Occipital lobe (tissue), 1 donor: ENCODE measurements at regions not wholly inside any gene's neighbourhood (a gene's known extent, or its start where the extent isn't known, plus 50 kb on each side); places are given as distances from the start of the nearest gene placed in this dataset.
"Not testable (repeated sequence)": the region's sequence is repeated elsewhere in the genome, so short reads cannot be mapped to it uniquely, and the experiment has no call there.

ENCODE experiments used
- DNase-seq: peaks from one replicate; lab custom pipeline; 2025; lab: John Stamatoyannopoulos, UW

DNA sequence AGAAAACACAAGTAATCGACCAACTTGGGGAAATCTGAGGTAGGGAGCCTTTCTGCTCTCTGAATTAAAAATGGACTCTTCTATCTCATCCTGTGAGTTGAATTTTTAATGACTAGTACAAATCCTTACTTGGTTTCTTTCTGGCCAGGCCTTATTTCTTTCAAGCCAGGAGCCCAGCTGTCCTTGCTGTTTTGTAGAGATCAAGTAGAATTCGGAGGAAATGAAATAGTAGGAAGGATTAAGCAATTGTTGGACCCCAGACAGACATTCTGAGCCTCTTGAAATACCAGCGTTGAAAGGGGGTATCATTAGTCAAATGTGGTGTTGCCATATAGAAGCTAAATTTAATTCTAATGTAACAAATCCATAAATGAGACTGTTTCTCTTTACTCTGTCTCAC, 53.7 kb upstream of the SMIM15 start:
- no peak for DNase-seq

DNA sequence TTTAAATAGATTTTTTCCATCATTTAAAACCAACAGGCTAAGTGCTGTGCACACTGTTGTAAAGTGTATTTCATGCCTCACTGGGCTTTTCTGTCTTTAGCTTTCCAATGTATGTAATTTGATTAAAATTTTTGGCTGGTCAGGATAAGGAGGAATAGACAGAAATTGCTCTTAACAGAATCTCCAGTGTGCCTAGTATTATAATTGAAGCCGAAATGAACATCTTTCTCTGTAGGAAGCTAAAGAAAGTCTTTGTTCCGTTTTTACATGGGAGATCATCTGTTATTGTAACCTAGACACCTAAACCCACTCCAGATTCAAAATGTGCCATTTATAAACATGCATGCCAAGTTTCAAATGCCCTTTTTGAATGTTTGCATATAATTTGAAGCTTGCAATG, 54.5 kb upstream of the SMIM15 start:
- DNase-seq, result no peak

DNA sequence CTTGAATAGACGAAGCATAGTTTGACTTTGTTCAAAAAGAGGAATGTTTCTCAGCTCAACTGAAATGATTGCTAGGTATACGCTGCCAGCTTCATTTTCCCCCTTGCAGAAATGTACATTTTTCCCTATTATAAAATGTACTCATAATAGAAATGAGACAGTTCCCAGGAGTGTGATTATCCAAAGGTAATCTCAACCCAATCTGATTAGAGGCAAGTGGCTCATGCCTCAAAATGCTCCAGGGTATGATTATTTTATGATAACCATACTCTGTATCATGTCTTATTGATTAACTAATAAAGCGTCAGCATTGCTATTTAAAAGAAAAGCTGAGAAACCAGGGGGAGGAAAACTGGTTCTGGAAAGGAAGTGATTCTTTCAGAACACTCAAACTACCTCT, 54.9 kb upstream of the SMIM15 start:
- no peak for DNase-seq

DNA sequence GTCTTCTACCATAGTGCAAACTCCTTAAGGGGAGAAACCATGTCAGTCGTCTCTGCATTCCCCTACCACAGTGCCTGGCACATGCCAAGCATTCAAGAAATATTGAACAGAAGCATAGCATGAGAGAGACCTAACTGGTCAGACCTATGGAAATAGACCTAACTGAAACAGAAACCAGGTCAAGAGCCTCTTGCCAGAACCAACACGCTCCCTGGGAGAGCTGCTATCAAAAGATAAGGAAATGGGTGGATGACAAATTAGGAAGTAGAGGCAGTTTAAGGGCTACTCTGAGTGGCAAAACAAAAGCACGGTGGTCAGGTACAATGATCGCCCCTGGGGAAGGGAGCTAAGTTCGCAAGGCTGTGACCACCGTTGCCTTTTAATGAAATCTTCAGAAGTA, 66.0 kb upstream of the SMIM15 start:
- DNase-seq, result no peak

DNA sequence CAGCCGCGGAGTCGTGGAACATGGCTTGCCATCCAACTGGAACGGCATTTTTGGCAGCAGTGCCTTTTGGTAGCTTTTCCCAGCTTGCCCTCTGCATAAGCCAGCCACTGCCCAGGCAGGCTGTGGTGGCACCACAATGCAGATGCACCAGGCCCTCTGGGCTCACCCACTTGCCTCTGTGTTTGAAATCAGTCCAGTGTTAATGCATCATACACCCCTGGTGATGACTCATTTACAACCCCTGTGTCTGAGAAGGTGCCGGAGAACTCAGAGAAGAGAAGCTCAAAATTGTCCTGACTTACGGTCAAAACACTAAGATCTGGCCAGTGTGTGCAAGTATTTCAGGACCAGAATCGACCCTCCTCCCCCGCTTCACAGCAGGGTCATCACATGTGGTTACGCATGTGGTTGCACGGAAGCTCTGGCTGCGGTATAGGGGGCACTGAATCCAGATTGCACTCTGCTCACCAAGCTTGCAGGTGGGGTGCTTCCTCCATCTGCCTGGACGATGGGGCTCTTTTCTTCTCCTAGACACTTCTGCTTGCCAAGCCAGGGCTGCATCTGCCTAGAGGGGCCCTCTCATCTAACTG, 66.5 kb upstream of the SMIM15 start:
- no peak for DNase-seq

DNA sequence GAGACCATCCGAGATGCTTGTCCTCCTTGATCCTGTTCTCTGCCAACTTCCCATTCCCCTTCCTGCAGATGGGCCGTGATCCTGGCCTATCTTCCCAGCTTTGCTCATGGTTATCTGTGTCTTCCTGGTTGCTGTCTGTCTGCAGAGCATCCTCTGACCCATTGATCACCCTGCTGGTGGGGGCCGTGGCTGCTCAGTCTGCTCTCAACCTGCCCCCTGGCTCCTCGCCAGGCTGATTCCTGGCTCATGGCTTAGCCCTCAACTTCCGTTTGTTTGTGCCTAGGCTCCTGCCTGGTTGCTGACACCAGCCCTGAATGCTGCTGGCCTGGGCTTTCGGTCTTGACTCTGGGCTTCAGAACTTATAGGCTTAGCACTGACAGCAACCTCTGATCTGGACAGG, 67.1 kb upstream of the SMIM15 start:
- DNase-seq, result no peak

DNA sequence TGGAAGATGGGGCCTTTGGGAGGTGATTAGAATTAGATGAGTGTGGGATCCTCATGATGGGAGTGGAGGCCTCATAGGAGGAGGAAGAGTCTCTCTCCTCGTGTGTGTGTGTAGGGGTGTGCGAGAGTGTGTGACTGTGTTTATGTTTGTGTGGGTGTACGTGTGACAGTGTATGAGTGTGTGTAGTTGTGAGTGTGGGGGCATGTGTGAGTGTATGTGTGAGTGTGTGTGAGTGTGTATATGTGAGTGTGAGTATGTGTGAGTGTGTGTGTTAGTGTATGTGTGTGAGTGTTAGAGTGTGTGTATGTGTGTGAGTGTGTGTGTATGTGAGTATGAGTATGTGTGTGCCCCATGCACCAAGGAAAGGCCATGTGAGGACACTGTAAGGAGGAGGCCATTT, 68.2 kb upstream of the SMIM15 start:
- DNase-seq, result no peak

DNA sequence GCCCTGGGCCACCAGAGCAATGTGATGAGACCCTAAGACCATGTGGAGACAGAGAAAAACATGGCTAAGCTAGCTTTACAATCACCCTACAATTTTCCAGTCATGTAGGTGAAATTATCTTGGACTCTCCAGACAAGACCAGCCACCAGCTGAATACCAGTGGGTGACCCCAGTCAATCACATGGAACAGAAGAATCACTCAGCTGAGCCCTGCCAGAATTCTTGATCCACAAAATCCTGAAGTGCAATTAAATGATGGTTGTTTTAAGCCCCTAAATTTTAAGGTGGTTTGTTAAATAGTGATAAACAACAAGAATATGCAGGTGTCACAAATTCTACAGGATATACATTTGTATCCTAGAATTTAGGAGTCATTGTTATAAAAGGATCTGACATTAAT, 69.5 kb upstream of the SMIM15 start:
- no peak for DNase-seq

DNA sequence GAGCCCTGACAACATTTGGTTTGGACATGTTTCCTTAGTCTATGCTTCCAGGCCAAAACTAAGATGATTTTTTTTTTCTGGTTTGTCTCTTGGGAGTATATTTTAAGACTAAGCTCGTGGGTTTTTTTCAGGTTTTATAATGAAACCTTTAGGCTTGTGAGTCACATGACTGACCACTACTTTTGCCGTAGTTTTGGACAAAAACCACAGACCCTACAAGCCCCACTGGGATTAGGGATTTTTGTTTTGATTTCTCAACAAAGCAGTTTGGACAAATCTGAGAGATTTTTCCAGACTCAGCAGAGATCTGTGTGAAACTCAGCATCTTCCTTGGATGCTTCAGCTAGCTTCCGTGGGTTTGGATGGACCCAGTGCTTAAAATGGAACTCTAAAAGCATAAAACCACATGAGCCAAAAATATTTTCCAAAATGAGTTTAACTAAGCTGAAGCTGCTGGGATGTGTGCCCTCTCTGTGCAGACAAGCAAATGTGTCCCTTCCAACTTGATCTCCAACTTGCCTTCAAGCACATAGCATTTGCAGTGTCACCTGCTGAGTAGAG, 70.3 kb upstream of the SMIM15 start:
- no peak for DNase-seq

DNA sequence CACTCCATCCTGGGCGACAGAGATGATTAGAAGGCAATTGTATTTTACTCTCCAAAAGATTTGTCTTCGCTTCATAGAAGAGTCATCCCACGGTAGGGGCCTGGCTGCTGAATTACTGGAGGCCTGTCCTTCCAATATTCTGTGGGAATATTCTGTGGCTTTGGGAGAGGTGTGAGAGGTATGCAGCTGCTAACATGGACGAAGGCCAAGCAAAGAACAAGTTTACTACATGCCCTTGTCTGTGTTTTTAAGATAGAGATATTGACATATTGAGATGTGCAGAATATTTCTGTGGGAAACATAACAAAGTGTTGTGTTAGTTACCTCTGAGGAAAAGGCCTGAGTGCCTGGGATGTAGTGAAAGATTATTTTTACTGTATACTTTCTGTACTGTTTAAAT, 71.8 kb upstream of the SMIM15 start:
- no peak for DNase-seq

DNA sequence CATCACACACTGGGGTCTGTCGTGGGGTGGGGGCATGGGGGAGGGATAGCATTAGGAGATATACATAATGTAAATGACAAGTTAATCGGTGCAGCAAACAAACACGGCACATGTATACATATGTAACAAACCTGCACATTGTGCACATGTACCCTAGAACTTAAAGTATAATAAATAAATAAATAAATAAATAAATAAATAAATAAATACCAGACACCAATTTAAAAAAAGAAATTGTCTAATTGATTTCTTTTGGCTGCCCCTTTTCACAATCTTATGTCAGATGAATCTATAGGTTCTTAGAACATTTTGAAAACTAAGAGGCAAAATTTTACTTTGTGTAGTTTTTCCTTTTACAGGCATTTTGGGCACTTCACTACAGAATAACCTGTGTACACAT, 74.4 kb upstream of the SMIM15 start:
- DNase-seq, result not testable (repeated sequence)

DNA sequence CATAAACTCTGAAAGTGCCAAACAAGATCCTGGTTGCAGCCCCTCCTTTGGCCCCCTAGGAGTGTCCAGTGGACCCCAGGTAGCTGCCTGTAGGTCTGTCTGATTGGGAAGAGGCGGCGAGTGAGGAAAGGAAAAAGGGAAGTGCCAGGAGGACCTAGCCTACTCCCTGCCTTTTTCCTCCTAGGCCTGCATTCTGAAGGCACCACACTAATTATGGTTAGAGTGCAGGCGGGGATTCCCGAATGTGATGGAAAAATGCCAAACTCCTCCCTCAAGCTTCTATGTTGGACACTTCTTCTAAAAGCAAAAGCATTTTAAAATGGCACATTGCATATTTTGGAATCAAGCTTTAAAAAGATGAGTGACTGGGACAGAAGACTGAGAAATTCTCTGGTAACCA, 83.2 kb upstream of the SMIM15 start:
- DNase-seq, result no peak

DNA sequence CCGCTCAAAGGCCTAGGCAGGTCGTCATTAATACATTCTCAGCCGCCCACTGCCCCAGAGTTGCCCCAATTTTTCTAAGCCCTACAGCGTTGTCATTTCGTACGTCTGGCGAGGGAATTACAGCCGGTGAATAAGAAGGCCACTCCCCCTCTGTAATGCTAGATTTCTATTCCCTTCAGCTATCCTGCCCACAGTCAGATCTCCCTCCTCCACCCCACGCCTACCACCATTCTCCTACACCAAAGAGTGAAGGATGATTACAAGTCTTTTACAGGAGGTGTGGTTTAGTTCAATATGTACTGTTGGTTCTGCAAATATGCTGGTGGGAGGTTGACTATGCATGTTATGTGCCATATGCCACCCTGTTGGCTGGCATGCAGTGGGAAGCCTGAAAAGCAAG, 83.7 kb upstream of the SMIM15 start:
- DNase-seq, result peak; percentile 33

DNA sequence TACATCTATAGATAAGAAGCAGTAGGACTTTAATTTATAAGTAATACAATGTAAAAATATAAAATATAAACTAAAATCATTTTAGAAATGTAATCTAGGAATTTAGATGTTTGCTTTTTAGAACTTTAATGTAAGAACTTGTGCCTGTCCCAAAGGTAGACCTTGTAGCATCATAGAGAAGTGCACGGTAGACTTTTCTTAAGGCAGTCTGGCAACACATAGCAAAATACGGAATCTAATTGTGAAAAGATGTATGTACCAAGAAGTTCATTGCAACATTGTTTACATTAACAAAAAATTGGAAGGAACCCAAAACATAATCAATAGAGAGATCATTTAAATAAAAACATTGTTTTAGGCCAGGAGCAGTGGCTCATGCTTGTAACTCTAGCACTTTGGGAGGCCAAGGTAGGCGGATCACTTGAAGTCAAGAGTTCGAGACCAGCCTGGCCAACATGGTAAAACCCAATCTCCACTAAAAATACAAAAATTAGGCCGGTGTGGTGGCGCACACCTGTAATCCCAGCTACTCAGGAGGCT, 84.6 kb upstream of the SMIM15 start:
- no peak for DNase-seq

DNA sequence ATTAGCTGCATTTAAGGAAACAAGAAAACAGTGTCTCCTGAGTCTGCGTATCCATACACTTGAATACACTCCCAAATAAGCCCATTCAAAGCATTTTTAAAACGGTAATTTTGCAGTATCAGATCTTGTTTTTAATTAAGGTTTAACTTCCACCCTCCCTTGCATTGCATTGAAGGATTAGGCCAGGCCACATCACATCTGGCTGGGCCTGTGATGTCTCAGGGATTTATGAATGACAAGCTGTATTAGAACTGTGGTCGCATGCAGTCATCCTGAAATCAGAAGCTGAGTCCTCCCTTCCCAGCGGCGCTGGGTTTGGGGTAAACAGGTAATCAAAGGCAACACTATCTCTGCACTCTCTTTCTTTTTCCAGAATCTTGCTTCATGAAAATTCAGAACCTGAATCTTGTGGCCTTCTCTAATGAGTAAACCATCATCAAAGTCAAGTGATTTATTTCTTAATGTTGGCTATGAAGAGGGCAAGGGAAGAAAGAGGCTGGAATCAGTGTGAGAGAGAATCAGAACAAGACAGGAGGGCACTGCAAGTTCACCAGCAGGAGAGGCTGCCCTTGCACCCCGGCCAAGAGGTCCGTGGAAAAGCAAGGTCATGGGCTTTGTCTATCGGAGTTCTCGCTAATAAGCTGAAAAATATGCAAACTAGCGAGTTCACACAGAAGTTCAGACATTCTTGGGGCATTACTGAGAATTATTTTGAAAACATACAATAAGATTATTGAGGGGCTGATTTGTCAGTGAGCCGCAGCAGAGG, 80.0 kb upstream of the ZSWIM6 start:
- DNase-seq, result no peak

DNA sequence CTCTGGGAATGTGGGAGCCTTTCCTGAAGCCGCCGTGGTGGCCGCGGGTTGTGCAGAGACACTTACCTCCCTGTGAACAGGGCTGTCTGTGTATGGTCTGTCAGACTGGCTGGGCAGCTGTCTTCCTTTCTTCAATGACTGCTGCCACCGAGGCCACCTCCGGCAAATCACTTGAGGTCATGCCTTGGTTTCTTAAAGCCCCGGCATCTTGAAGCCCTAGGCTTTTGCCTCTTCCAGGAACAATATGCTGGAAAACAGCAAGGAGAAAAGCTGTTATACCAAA, 79.5 kb upstream of the ZSWIM6 start:
- no peak for DNase-seq

DNA sequence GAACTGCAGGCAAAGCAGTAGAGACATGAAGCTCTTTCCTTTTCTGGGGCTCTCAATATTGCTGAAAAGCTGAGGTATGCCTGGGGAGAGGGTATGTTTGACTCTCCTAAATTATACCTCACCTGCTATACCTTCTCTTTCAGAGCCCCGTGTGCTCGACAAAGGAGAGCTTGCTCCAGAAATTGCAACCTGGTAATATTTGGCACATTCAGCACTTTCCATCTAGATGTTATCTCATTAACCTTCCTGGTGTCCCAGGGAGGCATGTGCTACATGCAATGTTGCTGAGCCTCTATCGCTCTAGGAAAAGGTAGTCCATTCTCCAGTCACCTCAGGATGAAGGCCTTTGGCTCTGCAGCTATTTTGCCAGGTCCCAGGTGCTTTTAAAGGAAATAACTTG, 78.5 kb upstream of the ZSWIM6 start:
- no peak for DNase-seq

DNA sequence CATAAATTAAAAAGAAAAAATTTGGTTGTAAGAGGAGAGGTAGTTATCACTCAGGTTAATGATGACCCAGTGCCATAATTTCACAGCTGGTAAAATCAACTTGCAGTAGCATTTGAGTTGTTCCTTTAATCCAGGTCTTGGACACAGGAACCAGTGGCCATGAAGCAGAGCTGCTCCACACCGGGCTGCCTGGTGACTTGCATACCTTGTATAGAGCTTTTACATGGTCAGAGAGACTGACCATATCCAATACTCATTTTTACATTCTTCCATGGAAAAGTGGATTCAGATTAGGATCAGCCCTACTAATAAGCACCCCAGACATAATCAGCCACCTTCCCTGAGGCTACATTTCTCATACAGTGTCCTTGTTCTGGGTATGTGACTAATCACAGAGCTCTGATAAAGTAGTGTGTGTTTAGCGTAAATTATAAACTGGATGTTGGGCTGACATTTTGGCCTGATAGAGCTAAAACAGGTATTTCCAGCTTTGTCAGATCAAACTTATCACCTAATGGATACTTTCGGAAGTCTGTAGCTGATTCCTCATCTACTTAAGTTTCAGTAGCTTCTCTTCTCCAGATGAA, 77.0 kb upstream of the ZSWIM6 start:
- no peak for DNase-seq

DNA sequence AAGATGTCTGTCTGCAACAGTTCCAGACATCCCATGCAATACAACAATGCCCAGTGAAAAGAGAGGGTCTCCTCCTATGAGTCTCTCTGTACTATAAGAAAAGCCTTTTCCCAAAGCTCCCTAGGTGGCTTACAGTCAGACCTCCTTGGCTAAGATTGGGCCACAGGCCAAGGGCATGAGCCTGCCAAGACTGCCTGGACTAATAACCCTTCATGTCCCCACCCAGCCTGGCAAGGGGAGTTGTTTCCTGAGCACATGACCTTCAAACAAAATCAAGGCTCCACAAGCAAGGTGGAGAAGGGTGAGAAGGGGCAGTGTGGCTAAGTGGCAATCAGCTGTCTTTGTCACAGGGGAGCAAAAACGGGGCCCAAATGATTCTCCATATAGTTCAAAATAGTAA, 75.6 kb upstream of the ZSWIM6 start:
- DNase-seq, result no peak

DNA sequence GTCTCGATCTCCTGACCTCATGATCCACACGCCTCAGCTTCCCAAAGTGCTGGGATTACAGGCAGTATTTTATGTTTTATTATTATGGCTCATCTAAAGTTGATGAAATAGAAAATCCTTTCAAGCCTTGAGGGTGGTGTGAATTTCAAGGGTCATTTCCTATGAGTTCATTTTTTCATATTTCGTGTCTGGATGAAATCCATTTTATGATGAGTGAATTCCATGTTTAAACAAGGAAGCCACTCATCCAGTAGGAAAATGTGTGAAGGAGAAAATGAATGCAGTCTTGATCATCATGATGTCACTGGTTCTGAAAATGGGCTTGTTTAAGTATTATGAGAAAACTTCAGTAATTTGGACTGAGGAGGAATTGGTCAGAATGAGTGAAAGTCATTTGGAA, 74.6 kb upstream of the ZSWIM6 start:
- DNase-seq, result no peak

DNA sequence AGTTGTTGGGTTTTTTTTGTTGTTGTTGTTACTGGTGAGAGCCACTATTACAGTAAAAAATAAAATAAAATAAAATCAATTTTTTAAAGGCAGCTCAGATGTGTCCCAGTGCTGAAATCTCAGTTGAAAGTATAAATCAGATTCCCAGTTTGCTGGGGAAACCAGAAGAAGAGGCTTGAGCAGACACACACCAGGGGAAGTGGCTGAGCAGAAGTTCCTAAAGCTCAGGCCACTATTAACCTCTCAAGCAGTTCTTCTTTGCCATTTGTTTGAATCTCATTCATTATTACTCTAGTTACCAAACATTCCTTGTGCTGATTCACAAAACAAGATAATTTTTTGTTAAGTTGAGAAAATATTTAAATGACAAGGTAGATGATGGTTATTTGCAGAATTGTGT, 70.9 kb upstream of the ZSWIM6 start:
- no peak for DNase-seq

DNA sequence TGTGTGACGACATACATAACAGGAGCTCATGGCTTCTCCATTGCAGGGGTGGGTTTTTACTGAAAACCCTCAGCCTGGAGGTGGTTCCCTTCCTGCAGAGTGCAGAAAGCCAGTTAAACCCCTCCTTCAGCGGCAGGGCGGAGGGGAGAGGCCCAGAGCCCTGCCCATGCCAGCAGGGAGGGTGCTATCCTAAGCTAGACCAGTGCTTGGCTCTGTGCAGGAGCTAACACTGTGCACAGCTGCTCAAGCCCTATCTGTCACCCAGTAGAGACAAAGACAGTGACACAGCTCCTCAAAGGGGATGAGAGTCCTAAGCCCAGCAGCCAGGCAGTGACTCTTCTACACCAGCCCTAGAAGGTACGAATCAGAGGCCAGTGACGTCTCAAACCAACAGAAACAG, 70.0 kb upstream of the ZSWIM6 start:
- no peak for DNase-seq

DNA sequence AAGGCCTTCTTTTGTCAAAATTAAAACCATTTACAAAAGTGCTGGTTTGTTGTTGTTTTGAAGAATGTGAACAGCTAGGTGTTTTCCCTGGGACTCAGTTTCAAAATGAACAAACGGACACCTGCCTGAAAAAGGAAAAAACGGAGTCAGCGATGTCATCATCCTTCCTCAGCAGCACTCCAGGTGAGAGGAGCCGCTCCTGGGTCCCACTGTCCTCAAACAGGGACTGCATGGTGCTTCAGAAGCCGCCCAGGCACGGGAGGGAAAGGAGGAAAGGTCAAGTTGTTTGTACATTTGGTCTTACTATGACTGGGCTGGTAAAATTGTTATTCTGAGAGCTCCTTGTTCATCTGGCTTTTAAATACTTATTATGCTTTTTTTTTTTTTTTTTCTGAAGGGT, 69.0 kb upstream of the ZSWIM6 start:
- DNase-seq, result no peak
